ENCODE measurements at regions not wholly inside any gene's neighbourhood (a gene's known extent, or its start where the extent isn't known, plus 50 kb on each side); places are given as distances from the start of the nearest gene placed in this dataset.

DNA sequence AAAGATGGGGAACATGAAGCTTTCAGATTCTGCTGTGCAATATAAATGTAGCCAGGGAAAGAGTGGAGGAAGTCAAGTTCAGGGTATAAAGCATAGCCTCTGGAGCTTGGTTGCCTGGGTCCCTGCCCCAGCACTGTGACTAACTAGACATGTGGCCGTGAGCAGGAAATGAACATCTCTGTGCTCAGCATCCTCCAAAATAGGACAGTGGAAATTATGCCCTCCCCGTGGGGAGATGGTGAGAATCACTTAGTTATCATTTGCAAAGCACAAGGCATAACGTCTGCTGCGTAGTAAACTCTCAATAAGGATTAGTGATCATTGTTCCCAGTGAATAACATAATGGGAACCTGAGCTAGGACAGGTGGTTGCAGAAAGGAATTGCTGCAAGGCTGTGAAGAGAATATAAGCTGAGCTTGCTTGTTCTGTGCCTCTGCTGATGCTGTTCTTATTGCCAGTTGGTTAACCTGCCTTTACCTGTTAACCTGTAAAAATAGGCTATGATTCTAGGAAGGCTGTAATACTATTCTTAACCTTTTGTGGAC lies 441.0 kb downstream of the COG6 start (continued):
- TF ChIP-seq, protein P1, sequence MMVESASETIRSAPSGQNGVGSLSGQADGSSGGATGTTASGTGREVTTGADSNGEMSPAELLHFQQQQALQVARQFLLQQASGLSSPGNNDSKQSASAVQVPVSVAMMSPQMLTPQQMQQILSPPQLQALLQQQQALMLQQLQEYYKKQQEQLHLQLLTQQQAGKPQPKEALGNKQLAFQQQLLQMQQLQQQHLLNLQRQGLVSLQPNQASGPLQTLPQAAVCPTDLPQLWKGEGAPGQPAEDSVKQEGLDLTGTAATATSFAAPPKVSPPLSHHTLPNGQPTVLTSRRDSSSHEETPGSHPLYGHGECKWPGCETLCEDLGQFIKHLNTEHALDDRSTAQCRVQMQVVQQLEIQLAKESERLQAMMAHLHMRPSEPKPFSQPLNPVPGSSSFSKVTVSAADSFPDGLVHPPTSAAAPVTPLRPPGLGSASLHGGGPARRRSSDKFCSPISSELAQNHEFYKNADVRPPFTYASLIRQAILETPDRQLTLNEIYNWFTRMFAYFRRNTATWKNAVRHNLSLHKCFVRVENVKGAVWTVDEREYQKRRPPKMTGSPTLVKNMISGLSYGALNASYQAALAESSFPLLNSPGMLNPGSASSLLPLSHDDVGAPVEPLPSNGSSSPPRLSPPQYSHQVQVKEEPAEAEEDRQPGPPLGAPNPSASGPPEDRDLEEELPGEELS (CRISPR knock-in tag; IDR thresholded peaks at IDR 0.05; ENCODE audit: borderline replicate concordance), result no peak
- no peak for TF ChIP-seq ZNF263 (CRISPR knock-in tag; IDR thresholded peaks at IDR 0.05; ENCODE audit: borderline replicate concordance)
- no peak for TF ChIP-seq TRIM24 (IDR thresholded peaks at IDR 0.05)
- TF ChIP-seq YBX1 (IDR thresholded peaks at IDR 0.05), result no peak
- TF ChIP-seq, protein P2, sequence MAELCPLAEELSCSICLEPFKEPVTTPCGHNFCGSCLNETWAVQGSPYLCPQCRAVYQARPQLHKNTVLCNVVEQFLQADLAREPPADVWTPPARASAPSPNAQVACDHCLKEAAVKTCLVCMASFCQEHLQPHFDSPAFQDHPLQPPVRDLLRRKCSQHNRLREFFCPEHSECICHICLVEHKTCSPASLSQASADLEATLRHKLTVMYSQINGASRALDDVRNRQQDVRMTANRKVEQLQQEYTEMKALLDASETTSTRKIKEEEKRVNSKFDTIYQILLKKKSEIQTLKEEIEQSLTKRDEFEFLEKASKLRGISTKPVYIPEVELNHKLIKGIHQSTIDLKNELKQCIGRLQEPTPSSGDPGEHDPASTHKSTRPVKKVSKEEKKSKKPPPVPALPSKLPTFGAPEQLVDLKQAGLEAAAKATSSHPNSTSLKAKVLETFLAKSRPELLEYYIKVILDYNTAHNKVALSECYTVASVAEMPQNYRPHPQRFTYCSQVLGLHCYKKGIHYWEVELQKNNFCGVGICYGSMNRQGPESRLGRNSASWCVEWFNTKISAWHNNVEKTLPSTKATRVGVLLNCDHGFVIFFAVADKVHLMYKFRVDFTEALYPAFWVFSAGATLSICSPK (IDR thresholded peaks at IDR 0.05; ENCODE audit: borderline replicate concordance), result no peak
- no peak for TF ChIP-seq HNRNPL (IDR thresholded peaks at IDR 0.05; ENCODE audit: low read depth, low read length)
- TF ChIP-seq, protein P3, sequence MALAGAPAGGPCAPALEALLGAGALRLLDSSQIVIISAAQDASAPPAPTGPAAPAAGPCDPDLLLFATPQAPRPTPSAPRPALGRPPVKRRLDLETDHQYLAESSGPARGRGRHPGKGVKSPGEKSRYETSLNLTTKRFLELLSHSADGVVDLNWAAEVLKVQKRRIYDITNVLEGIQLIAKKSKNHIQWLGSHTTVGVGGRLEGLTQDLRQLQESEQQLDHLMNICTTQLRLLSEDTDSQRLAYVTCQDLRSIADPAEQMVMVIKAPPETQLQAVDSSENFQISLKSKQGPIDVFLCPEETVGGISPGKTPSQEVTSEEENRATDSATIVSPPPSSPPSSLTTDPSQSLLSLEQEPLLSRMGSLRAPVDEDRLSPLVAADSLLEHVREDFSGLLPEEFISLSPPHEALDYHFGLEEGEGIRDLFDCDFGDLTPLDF (CRISPR knock-in tag; IDR thresholded peaks at IDR 0.05), result no peak
- TF ChIP-seq ZNF347 (CRISPR knock-in tag; IDR thresholded peaks at IDR 0.05; ENCODE audit: low read depth), result no peak
